ENCODE measurements at regions not wholly inside any gene's neighbourhood (a gene's known extent, or its start where the extent isn't known, plus 50 kb on each side); places are given as distances from the start of the nearest gene placed in this dataset.

DNA sequence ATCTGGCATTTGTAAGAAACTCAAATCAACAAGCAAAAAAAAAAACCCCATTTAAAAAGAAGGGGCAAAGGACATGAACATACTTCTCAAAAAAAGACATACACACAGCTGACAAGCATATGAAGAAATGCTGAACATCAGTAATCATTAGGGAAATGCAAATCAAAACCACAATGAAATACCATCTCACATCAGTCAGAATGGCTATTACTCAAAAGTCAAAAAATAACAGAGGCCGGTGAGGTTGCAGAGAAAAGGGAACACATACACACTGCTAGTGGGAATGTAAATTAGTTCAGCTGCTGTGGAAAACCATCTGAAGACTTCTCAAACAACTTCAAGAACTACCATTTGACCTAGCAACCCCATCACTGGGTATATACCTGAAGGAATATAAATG, 199.4 kb upstream of the THBS1 start:
- Histone ChIP-seq H3K27me3 (ENCODE audit: insufficient read depth) (no peaks in the 10 kb centered on the region), H3K9ac (no peak overlapping the region), H3K36me3 (replicated peaks in 1 of 2; ENCODE audit: control insufficient read depth in 1 of 2, insufficient read depth in 2 of 2, low read length in 1 of 2) (no peaks in the 10 kb centered on the region), H3K4me2 (no peak overlapping the region), H3K4me1 (ENCODE audit: control insufficient read depth in 1 of 2, insufficient read depth in 2 of 2, low read depth in 1 of 2, low read length in 1 of 2) (no peaks in the 10 kb centered on the region), H3K9me3 (no peaks in the 10 kb centered on the region), H3F3A (replicated peaks; ENCODE audit: insufficient read depth) (no peaks in the 10 kb centered on the region), H3K79me2 (ENCODE audit: insufficient read depth) (no peaks in the 10 kb centered on the region), H3K27ac (ENCODE audit: low read depth in 2 of 2, low read length in 1 of 2) (no peak overlapping the region), H3K4me3 (ENCODE audit: low read depth in 2 of 2, low read length in 1 of 2) (no peak overlapping the region), H3K9me2 (no peaks in the 10 kb centered on the region), H2AFZ (ENCODE audit: low read depth) (no peak overlapping the region), H4K20me1 (ENCODE audit: insufficient read depth) (no peaks in the 10 kb centered on the region)
- WGBS (ENCODE audit: low lambda C conversion rate), result 94% methylated on average over 1 of the region's 1 CpG
- TF ChIP-seq MEF2A (IDR thresholded peaks at IDR 0.05; ENCODE audit: borderline replicate concordance, low read depth), result no peak
- TF ChIP-seq, protein P1, sequence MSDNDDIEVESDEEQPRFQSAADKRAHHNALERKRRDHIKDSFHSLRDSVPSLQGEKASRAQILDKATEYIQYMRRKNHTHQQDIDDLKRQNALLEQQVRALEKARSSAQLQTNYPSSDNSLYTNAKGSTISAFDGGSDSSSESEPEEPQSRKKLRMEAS (IDR thresholded peaks at IDR 0.05; ENCODE audit: low read depth), result no peak
- no peak for TF ChIP-seq TCF12 (IDR thresholded peaks at IDR 0.05)
- no peak for TF ChIP-seq NFIC (IDR thresholded peaks at IDR 0.05; ENCODE audit: borderline replicate concordance)
- TF ChIP-seq TEAD4 (IDR thresholded peaks at IDR 0.05; ENCODE audit: borderline replicate concordance, insufficient read depth), result no peak
- TF ChIP-seq TAF1 (IDR thresholded peaks at IDR 0.05; ENCODE audit: borderline replicate concordance, low read depth, low read length), result no peak
- no peak for TF ChIP-seq EP300 (IDR thresholded peaks at IDR 0.05; ENCODE audit: borderline replicate concordance in 1 of 2, low read depth in 1 of 2, low read length in 1 of 2)
- TF ChIP-seq ELF1 (IDR thresholded peaks at IDR 0.05), result no peak
- no peak for TF ChIP-seq GABPA (IDR thresholded peaks at IDR 0.05; ENCODE audit: low read depth)
- no peak for TF ChIP-seq NRF1 (IDR thresholded peaks at IDR 0.05; ENCODE audit: low read depth, low read length)
- no peak for TF ChIP-seq RFX5 (IDR thresholded peaks at IDR 0.05; ENCODE audit: low read length)
- TF ChIP-seq, protein P2, sequence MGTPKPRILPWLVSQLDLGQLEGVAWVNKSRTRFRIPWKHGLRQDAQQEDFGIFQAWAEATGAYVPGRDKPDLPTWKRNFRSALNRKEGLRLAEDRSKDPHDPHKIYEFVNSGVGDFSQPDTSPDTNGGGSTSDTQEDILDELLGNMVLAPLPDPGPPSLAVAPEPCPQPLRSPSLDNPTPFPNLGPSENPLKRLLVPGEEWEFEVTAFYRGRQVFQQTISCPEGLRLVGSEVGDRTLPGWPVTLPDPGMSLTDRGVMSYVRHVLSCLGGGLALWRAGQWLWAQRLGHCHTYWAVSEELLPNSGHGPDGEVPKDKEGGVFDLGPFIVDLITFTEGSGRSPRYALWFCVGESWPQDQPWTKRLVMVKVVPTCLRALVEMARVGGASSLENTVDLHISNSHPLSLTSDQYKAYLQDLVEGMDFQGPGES (IDR thresholded peaks at IDR 0.05; ENCODE audit: low read depth, low read length), result no peak
- CTCF ChIA-PET, result interaction anchor here (0.7 kb wide), 1 partner anchor 1739 kb away, joined by 3 read pairs; no protein-coding TSS in a partner anchor
- DNase-seq, result no peak
- POLR2A ChIA-PET, result no interaction called here

DNA sequence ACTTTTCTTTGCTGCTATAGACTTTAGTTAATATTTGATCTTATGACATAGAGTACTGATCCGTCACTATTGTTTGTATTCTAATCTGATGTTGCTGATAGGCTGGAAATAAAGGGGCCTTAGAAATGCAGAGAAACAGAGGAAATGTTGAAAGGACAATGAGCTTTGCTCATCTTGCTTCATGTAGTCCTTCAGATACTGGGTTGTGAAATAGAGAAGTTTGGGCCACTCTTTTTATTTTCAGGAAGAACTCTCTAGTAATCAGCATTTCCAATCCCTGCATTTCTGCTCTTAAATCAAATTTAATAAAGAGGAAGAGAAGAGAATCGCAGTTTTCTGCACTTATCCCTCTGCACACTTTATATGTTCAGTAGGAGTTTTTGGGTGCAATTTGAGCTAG, 192.8 kb upstream of the THBS1 start:
- Histone ChIP-seq H3K9ac (no peak overlapping the region), H4K20me1 (ENCODE audit: insufficient read depth) (no peaks in the 10 kb centered on the region), H3F3A (replicated peaks; ENCODE audit: insufficient read depth) (no peaks in the 10 kb centered on the region), H3K4me3 (ENCODE audit: low read depth in 2 of 2, low read length in 1 of 2) (no peak overlapping the region), H3K27ac (ENCODE audit: low read depth in 2 of 2, low read length in 1 of 2) (no peak overlapping the region), H2AFZ (ENCODE audit: low read depth) (no peak overlapping the region), H3K27me3 (ENCODE audit: insufficient read depth) (no peaks in the 10 kb centered on the region), H3K4me1 (ENCODE audit: control insufficient read depth in 1 of 2, insufficient read depth in 2 of 2, low read depth in 1 of 2, low read length in 1 of 2) (peaks cover 0 to 23% of the 10 kb centered on the region in 2 experiments; a peak in 2 of 4 replicates), H3K9me2 (no peaks in the 10 kb centered on the region), H3K79me2 (ENCODE audit: insufficient read depth) (no peaks in the 10 kb centered on the region), H3K9me3 (no peaks in the 10 kb centered on the region), H3K36me3 (replicated peaks in 1 of 2; ENCODE audit: control insufficient read depth in 1 of 2, insufficient read depth in 2 of 2, low read length in 1 of 2) (no peaks in the 10 kb centered on the region), H3K4me2 (no peak overlapping the region)
- no peak for DNase-seq
- TF ChIP-seq RCOR1 (IDR thresholded peaks at IDR 0.05; ENCODE audit: low read length) (no peak), RAD21 (IDR thresholded peaks at IDR 0.05; ENCODE audit: low read length) (no peak), MEF2A (IDR thresholded peaks at IDR 0.05; ENCODE audit: borderline replicate concordance, low read depth) (no peak), NRF1 (IDR thresholded peaks at IDR 0.05; ENCODE audit: low read depth, low read length) (no peak), RFX5 (IDR thresholded peaks at IDR 0.05; ENCODE audit: low read length) (no peak), GATA2 (CRISPR knock-in tag; IDR thresholded peaks at IDR 0.05) (no peak), SIN3A (IDR thresholded peaks at IDR 0.05; ENCODE audit: borderline replicate concordance, low read depth, low read length) (no peak), NFIC (IDR thresholded peaks at IDR 0.05; ENCODE audit: borderline replicate concordance) (no peak), JUND (IDR thresholded peaks at IDR 0.05) (no peak), EP300 (IDR thresholded peaks at IDR 0.05; ENCODE audit: borderline replicate concordance in 1 of 2, low read depth in 1 of 2, low read length in 1 of 2) (no peak), TAF1 (IDR thresholded peaks at IDR 0.05; ENCODE audit: borderline replicate concordance, low read depth, low read length) (no peak), ELF1 (IDR thresholded peaks at IDR 0.05) (no peak)
- TF ChIP-seq, protein P3, sequence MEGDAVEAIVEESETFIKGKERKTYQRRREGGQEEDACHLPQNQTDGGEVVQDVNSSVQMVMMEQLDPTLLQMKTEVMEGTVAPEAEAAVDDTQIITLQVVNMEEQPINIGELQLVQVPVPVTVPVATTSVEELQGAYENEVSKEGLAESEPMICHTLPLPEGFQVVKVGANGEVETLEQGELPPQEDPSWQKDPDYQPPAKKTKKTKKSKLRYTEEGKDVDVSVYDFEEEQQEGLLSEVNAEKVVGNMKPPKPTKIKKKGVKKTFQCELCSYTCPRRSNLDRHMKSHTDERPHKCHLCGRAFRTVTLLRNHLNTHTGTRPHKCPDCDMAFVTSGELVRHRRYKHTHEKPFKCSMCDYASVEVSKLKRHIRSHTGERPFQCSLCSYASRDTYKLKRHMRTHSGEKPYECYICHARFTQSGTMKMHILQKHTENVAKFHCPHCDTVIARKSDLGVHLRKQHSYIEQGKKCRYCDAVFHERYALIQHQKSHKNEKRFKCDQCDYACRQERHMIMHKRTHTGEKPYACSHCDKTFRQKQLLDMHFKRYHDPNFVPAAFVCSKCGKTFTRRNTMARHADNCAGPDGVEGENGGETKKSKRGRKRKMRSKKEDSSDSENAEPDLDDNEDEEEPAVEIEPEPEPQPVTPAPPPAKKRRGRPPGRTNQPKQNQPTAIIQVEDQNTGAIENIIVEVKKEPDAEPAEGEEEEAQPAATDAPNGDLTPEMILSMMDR (IDR thresholded peaks at IDR 0.05), result no peak
- TF ChIP-seq, protein P1 (IDR thresholded peaks at IDR 0.05; ENCODE audit: low read depth), result no peak
- TF ChIP-seq, protein P4, sequence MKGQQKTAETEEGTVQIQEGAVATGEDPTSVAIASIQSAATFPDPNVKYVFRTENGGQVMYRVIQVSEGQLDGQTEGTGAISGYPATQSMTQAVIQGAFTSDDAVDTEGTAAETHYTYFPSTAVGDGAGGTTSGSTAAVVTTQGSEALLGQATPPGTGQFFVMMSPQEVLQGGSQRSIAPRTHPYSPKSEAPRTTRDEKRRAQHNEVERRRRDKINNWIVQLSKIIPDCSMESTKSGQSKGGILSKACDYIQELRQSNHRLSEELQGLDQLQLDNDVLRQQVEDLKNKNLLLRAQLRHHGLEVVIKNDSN (IDR thresholded peaks at IDR 0.05; ENCODE audit: borderline replicate concordance, low read depth), result no peak
- WGBS (ENCODE audit: low lambda C conversion rate), result 98% methylated on average over 2 of the region's 2 CpGs
- POLR2A ChIA-PET, result no interaction called here
- CTCF ChIA-PET, result interaction anchor here (0.9 kb wide), 1 partner anchor 40 kb away, joined by 3 read pairs; no protein-coding TSS in a partner anchor

Data from SK-N-SH (cell line).